ENCODE measurements at regions not wholly inside any gene's neighbourhood (a gene's known extent, or its start where the extent isn't known, plus 50 kb on each side); places are given as distances from the start of the nearest gene placed in this dataset.
"Not testable (repeated sequence)": the region's sequence is repeated elsewhere in the genome, so short reads cannot be mapped to it uniquely, and the experiment has no call there.

DNA sequence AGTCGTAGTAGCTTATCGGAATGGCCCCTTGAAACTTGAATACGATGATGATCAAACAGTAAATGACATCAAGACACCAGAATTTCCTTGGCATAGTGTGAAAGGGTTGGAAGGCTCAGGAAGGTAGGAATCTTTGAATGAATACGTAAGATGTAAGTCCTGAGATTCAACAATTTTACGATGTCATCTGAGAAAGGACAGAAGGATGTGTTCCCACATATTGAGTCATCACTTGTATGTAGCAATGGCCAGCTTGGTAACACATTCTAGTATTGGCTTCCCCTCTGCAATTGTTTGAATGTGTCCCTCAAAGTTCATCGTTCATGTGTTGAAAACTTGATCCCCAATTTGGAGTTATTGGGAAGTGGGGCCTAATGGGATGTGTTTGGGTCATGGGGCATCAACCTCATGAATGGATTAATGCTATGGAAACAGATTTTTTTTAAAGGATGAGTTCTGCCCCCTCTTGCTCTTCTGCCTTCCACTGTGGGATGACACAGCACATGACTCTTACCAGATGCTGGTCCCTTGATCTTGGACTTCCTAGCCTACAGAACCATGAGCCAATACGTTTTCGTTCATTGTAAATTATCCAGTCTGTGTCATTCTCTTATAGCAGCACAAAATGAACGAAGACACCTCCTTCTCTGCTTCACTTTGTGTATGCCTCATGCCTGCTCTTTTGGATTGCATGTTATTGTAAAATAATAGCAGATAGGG is 284.6 kb downstream of the BCAT1 start:
- no peak for ATAC-seq
- Mint-ChIP-seq H3K27ac (no peak overlapping the region), H3K27me3 (peaks cover 4% of the 10 kb centered on the region), H3K9me3 (no peaks in the 10 kb centered on the region), H3K4me1 (ENCODE audit: low read depth) (no peaks in the 10 kb centered on the region), H3K4me3 (no peak overlapping the region), H3K36me3 (ENCODE audit: low read depth) (no peaks in the 10 kb centered on the region)
- intact Hi-C loops (cut with micrococcal nuclease), result no loop called here
- DNase-seq, result no peak
- TF ChIP-seq, protein P1, sequence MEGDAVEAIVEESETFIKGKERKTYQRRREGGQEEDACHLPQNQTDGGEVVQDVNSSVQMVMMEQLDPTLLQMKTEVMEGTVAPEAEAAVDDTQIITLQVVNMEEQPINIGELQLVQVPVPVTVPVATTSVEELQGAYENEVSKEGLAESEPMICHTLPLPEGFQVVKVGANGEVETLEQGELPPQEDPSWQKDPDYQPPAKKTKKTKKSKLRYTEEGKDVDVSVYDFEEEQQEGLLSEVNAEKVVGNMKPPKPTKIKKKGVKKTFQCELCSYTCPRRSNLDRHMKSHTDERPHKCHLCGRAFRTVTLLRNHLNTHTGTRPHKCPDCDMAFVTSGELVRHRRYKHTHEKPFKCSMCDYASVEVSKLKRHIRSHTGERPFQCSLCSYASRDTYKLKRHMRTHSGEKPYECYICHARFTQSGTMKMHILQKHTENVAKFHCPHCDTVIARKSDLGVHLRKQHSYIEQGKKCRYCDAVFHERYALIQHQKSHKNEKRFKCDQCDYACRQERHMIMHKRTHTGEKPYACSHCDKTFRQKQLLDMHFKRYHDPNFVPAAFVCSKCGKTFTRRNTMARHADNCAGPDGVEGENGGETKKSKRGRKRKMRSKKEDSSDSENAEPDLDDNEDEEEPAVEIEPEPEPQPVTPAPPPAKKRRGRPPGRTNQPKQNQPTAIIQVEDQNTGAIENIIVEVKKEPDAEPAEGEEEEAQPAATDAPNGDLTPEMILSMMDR (IDR thresholded peaks at IDR 0.05), result no peak
- POLR2A ChIA-PET, result no interaction called here
- CTCF ChIA-PET, result no interaction called here

DNA sequence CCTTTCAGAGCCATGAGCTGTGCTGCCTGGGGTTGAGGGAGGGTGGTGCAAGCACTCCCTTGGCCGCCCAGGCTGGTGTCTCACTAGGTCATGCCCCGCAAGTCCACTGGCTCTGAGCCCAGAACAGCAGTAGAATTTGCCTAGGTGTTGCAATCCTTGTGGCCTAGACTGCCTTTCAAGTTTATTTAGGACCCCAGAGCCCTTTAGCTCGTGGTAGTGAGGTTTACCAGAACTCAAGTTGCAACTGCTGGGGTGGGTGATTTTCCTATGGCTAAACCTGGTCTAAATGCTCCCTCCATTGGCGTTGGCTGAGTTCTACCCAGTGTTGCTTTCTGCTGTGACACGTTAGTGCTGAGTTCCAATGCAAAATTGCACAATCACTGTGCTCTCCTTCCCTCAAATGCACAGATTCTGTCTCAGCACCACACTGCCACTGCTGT is 287.2 kb downstream of the BCAT1 start:
- no peak for ATAC-seq
- Mint-ChIP-seq H3K4me3 (no peak overlapping the region), H3K27ac (no peak overlapping the region), H3K9me3 (no peaks in the 10 kb centered on the region), H3K36me3 (ENCODE audit: low read depth) (no peaks in the 10 kb centered on the region), H3K4me1 (ENCODE audit: low read depth) (no peaks in the 10 kb centered on the region), H3K27me3 (peaks cover 5% of the 10 kb centered on the region)
- TF ChIP-seq, protein P1 (IDR thresholded peaks at IDR 0.05), result no peak
- ChIA-PET CTCF (no interaction called here), POLR2A (no interaction called here)
- no peak for DNase-seq
- intact Hi-C loops (cut with micrococcal nuclease), result no loop called here

DNA sequence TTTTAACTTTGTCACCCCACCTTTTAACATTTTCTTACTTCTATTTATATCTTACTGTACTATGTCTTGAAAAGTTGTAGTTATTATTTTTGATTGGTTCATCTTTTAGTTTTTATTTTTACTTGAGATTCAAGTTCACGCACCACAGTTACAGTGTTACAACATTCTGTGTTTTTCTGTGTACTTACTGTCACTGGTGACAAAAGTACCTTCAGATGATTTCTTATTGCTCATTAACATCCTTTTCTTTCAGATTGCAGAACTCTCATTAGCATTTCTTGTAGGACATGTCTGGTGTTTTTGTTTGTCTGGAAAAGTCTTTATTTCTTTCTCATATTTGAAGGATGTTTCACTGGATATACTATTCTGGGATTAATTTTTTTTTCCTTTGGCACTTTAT is 289.9 kb downstream of the BCAT1 start:
- intact Hi-C loops (cut with micrococcal nuclease), result no loop called here
- no peaks in the 10 kb centered on the region for H3K36me3 Mint-ChIP-seq (ENCODE audit: low read depth)
- no peak overlapping the region for H3K4me3 Mint-ChIP-seq
- H3K4me1 Mint-ChIP-seq (ENCODE audit: low read depth), result no peaks in the 10 kb centered on the region
- POLR2A ChIA-PET, result no interaction called here
- H3K27ac Mint-ChIP-seq, result no peak overlapping the region
- peaks cover 5% of the 10 kb centered on the region for H3K27me3 Mint-ChIP-seq
- DNase-seq (no peak), ATAC-seq (no peak)
- TF ChIP-seq, protein P1 (IDR thresholded peaks at IDR 0.05), result no peak
- CTCF ChIA-PET, result no interaction called here
- H3K9me3 Mint-ChIP-seq, result no peaks in the 10 kb centered on the region

DNA sequence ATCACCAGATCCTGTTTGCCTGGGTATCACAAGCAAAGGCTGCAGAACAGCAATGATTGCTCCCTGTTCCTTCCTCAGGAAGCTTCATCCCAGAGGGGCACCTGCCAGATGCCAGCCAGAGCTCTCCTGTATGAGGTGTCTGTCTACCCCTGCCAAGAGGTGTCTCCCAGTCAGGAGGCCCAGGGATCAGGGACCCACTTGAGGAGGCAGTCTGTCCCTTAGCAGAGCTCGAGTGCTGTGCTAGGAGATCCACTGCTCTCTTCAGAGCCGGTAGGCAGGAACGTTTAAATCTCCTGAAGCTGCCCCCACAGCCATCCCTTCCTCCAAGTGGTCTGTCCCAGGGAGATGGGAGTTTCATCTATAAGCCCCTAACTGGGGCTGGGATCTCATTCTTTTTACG is 294.6 kb downstream of the BCAT1 start:
- DNase-seq; ATAC-seq; H3K27ac Mint-ChIP-seq; intact Hi-C loops (cut with micrococcal nuclease); H3K36me3 Mint-ChIP-seq (ENCODE audit: low read depth); H3K4me1 Mint-ChIP-seq (ENCODE audit: low read depth); POLR2A ChIA-PET; H3K4me3 Mint-ChIP-seq; H3K27me3 Mint-ChIP-seq; CTCF ChIA-PET; H3K9me3 Mint-ChIP-seq: not testable (repeated sequence)

DNA sequence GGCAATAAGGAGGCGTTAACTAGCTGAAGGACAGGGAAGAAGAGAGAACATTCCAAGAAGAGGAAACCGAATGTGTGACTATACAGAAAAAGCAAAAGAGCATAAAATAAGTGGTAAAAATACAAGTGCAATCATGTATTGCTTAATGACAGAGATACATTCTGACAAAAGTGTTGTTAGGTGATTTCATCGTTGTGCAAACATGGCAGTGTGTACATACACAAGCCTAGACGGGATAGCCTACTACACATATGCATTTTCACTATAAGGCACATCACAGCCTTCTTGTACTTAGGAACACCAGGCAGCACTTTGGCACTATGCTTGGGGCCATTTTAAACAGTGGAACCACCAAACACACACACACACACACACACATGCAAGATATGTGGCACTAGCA is 299.3 kb downstream of the BCAT1 start:
- intact Hi-C loops (cut with micrococcal nuclease), result no loop called here
- Mint-ChIP-seq H3K9me3 (peaks cover 2% of the 10 kb centered on the region), H3K27ac (no peak overlapping the region), H3K27me3 (no peaks in the 10 kb centered on the region), H3K4me1 (ENCODE audit: low read depth) (no peaks in the 10 kb centered on the region), H3K4me3 (no peak overlapping the region), H3K36me3 (ENCODE audit: low read depth) (no peaks in the 10 kb centered on the region)
- CTCF ChIA-PET, result no interaction called here
- ATAC-seq, result no peak
- TF ChIP-seq, protein P1 (IDR thresholded peaks at IDR 0.05), result no peak
- POLR2A ChIA-PET, result no interaction called here
- DNase-seq, result no peak
